Activated CD8-positive, alpha-beta memory T cell treated with anti-CD3 and anti-CD28 coated beads, Interleukin-2, amount 50 U/mL, for 24 hours (primary cell): ENCODE measurements at regions not wholly inside any gene's neighbourhood (a gene's known extent, or its start where the extent isn't known, plus 50 kb on each side); places are given as distances from the start of the nearest gene placed in this dataset.
"Not testable (repeated sequence)": the region's sequence is repeated elsewhere in the genome, so short reads cannot be mapped to it uniquely, and the experiment has no call there.

Source experiments
- DNase-seq: peaks from one replicate; pipeline ENCODE4 v3.0.0-alpha.2; 2020; ENCODE audit errors: extremely low read depth

DNA sequence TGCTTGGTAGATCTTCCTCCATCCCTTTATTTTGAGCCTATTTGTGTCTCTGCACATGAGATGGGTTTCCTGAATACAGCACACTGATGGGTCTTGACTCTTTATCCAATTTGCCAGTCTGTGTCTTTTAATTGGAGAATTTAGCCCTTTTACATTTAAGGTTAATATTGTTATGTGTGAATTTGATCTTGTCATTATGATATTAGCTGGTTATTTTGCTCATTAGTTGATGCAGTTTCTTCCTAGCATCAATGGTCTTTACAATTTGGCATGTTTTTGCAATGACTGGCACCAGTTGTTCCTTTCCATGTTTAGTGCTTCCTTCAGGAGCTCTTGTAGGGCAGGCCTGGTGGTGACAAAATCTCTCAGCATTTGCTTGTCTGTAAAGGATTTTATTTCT, 72.4 kb downstream of the HNRNPD start:
- not testable (repeated sequence) for DNase-seq

DNA sequence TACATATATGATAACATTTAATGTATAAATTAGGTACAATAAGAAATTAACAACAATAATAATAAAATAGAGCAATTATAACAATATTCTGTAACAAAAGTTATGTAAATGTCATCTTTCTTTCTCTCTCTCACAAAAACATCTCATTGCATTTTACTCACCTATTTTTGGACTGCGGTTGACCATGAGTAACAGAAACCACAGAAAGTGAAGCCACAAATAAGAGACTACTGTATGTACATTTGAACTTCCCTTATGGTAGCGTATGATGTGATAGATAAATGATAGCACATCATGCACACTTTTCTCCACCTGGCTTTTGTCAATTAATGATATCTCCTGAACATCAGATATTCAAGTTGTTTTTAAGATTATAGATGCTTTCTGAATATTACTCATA, 80.5 kb downstream of the HNRNPD start:
- DNase-seq: peak; percentile 17

DNA sequence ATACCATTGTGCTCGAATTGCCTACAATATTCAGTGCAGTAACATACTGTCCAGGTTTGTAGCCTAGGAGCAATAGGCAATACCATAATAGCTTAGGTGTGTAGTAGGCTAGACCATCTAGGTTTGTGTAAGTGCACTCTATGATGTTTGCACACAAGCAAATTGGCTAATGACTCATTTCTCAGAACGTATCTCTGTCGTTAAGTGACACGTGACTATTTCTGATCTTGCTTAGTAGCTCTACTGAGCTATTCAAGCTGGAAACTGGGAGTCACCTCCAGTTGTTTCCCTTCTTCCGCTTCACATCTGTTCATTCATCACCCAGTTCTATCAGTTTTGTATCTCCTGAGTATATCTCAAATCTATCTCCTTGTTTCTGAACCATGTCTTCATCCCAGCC, 86.1 kb downstream of the HNRNPD start:
- no peak for DNase-seq

DNA sequence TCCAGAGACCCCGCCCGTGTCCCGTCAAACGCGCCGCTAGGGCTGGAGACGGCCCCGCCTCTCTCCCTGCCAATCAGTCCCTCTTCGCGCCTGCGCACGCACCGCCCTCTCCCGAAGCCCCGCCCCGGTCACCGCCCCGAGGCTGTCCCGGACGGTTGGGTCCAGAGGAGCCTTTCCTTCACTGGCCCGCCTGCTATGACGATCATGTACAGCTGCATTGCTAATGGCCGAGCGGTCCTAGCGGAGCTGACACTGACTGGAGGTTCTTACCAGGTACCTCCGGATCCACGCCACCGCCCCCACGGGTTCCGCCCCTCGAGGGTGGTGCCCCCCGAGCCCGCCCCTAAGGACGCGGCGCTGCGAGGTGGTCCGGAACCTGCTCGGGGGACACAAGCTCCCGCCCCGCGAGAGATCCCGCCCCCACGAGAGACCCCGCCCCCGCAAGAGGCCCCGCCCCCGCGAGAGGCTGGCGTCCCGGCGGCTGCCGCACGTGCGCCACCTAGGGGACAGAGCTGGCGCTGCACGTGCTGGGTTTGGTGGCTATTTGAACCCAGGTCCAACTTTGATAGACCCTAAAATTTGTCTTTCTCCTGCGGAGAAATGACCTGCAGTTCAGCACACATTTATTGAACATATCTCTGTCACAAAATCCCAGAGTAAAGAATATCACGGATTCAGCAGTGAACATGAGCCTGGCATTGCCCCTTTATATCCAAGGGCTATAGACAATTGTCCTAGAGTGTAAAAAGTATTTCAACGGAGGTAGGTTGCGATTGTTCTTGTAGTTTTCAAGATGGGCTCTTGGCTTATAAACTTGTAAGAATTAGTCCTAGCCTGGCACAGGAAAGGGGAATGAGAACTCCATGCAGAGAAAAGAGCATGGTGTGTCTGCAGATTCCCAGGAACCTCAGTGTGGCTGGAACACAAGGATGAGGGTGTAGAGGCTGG, 88.7 kb downstream of the HNRNPD start:
- peak; percentile 99 for DNase-seq

DNA sequence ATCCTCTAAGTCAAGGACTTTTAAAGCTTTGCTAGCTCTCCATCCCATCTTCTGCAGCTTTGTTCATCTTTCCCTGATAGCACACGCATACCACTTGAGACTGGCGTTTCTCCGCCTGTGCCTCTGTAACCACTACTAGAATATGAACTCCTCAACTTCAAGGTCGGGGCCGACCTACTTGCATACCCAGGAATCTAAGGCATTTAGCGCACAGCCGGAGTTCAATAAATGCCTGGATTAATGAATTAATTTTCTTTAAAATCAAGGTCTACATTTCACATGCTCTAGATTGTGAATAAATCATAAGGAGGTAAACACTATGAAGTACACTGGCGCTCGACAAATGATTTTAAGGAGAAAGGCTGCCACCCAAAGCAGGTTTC, 89.3 kb downstream of the HNRNPD start:
- DNase-seq: no peak

DNA sequence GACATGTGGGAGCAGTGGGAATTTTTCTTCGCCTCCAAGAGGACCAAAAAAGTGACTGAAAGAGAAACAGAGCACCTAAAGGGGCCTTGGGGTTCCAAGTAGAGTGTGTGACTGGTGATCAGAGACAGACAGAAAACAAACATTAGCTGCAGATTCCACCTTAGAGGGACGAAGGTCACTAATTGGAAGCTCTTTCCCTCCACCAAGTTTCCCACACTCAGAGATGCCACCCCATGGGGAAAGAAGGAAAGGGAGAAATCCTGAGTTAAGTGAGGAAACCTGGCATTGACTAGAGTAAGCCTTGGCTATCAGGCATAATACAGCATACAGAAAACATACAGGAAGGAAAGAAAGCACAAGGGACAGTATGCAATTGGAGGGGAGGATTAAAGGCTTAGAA, 90.9 kb downstream of the HNRNPD start:
- no peak for DNase-seq

DNA sequence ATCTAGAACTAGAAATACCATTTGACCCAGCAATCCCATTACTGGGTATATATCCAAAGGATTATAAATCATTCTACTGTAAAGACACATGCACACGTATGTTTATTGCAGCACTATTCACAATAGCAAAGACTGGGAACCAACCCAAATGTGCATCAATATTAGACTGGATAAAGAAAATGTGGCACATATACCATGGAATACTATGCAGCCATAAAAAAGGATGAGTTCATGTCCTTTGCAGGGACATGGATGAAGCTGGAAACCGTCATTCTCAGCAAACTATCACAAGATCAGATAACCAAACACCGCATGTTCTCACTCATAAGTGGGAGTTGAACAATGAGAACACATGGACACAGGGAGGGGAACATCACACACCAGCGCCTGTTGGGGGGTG, 94.2 kb downstream of the HNRNPD start:
- not testable (repeated sequence) for DNase-seq

DNA sequence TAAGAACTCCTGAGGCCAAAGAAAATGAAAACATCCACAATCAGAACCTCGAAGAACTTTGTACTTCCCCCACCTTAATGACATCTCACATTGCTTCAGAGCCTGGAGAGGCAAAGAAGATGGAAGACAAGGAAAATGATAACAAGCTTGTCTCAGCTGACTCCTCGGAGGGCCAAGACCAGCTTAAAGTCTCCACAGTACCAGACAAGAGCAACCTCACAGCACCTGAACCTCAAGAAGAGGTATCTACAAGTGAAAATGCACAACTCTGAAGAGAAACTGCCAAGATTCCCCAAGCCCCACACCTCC, 97.5 kb downstream of the HNRNPD start:
- no peak for DNase-seq

DNA sequence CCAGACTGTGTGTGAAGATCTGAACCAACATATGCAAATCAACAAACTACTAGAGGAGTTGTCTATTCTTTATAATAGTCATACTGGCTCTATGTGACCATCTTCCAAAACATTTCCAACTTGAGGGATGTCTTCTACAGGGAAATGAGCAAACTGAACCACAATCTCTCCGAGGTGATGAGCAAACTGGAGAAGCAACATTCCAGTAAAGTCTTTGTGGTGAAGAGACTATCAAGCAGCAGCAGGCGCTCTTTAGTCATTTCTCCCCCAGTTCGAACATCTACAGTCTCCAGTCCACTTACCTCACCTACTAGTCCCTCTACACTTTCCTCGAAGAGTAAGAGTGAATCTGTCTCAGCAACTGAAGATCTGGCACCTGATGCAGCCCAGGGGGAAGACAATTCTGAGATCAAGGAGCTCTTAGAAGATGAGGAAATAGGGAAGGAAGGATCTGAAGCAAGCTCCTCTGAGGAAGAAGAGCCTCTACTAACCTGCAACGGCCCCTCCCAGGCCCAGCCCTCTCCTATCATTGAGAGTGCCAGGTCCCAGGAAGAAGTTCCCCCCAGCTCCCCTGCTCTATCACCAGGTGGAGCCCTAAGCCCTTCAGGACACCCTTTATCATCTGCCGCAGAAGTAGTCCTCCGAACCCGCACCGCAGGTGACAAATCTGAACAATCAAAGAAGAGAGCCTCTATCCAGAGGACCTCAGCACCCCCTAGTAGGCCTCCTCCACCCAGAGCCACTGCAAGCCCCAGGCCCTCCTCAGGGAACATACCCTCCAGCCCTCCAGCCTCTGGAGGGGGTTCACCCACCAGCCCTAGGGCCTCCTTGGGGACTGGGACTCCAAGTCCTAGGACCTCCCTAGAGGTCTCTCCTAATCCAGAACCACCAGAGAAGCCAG, 98.1 kb downstream of the HNRNPD start:
- no peak for DNase-seq

DNA sequence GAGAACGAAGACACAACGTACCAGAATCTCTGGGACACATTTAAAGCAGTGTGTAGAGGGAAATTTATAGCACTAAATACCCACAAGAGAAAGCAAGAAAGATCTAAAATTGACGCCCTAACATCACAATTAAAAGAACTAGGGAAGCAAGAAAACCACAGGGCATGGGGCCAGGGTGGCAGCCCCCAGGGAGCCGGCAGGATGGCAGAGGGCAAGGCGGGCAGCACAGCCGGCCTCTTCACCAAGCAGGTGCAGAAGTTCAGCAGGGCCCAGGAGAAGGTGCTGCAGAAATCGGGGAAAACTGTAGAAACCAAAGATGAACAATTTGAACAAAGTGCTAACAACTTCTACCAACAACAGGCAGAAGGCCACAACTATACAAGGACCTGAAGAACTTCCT, 99.1 kb downstream of the HNRNPD start:
- DNase-seq: not testable (repeated sequence)

DNA sequence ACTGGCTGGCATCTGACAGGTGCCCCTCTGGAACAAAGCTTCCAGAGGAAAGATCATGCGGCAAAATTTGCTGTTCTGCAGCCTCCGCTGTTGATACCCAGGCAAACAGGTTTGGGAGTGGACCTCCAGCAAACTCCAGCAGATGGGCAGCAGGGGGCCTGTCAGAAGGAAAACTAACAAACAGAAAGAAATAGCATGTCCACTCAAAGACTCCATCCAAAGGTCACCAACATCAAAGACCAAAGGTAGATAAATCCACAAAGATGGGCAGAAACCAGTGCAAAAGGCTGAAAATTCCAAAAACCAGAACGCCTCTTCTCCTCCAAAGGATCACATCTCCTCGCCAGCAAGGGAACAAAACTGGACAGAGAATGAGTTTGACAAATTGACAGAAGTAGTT, 101.3 kb downstream of the HNRNPD start:
- DNase-seq: not testable (repeated sequence)

DNA sequence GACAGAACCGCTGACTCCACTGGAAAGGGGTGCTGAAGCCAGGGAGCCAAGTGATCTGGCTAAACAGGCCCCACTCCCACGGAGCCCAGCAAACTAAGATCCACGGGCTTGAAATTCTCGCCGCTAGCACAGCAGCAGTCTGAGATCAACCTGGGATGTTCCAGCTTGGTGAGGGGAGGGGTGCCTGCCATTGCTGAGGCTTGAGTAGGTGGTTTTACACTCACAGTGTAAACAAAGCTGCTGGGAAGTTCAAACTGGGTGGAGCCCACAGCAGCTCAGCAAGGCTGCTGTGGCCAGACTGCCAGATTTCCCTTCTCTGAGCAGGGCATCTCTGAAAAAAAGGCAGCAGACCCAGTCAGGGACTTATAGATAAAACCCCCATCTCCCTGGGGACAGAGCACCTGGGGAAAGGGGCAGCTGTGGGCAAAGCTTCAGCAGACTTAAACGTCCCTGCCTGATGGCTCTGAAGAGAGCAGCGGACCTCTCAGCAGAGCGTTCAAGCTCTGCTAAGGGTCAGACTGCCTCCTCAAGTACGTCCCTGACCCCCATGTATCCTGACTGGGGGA, 101.8 kb downstream of the HNRNPD start:
- not testable (repeated sequence) for DNase-seq

DNA sequence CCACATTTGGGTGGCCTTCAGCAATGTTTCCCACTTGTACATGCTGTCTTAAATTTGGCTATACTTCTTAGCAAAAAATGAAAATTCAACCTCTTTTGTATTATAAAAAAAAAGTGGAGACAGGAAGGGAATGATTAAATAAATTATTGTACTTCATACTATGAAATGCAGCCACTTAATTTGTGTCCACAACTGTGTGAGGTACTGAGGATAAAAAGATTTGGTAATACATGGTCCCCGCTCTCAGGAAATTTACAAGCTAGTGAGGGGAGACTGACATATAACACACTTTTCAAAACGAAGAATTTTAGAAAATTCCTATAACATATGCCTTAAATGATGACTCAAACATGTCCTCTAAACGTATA, 105.0 kb downstream of the HNRNPD start:
- no peak for DNase-seq

DNA sequence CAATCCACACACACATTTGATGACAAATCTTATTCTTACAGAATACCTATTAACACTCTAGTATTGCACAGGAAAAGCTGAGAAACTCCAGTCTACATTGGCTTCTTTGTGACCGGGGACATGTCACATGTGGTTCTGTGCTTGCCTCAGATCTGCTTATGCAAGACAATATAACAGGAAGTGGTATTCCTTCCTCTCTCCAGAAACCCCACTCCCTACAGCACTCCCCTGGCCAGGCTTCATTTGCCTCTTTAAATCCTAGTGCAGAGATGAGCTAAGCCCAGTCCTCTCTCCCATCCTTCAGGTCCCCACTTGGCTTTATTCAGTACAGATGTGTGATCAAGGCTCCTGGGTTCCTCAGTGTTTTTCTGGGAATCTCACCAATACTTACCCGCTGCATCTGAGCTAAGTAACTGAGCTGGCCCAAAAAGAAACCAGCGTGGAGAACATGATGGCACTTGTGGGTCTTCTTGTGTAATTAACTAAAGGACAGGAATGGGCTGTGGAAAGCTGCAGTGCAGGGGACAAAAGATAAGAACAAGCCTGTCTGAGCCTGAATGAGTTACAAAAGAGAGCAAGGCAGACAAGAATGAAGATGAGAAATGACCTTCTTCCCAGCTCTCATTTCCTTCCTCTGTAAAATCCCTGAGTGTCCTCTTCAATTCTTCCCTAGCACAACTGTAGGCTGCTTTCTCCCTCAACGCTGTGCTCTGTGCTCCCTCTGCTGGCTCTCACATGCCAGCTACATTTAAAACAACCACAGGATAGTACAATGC, 105.6 kb downstream of the HNRNPD start:
- DNase-seq: peak; percentile 8

DNA sequence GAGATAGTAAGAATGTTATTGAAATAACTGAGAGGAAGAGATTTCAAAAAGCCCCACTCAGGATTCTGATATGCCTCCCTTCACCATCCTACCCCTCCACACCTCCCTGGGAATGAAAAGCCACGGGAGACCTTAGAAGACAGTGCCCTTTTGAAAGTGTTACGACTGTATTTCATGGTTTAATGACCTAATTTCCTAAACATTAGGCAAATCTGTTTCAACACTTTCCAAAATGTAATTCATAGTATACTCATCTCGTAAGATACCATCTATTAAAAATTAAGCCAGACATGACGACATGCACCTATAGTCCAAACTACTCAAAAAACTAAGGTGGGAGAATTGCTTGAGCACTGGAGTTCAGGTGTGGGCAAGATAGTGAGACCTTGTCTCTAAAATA, 106.3 kb downstream of the HNRNPD start:
- no peak for DNase-seq

DNA sequence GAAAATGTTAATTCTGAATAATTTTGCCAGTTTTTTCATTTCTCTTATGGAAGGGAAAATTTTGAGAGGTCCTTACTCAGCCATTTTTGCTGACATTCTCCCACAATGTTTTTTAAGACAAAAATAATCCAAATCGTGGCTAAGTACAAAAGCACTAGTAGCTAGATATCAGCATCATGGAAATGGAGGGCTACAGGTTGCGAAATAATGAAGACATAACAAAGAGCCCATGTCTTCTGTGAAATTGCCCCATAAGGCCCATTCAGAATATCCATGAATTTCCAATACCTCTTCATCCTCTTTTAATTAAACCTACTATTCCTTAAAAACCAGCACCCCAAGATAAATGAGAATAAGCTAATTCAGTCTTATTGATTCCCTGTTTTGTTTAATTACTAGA, 107.4 kb downstream of the HNRNPD start:
- DNase-seq: no peak

DNA sequence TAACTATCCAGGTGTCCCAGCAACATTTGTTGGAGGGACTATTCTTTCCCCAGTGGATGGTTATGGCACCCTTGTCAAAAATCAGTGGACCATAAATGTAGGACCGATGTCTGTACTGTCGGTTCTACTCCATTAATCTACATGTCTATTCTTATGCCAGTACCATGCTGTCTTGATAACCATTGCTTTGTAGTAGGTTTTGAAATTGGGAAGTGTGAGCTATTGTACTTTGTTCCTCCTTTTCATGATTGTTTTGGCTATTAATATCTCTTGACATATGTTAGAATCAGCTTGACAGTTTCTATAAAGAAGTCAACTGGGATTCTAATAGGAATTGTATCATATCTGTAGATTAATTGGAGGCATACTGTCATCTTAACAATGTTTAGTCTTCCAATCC, 112.7 kb downstream of the HNRNPD start:
- DNase-seq: no peak

DNA sequence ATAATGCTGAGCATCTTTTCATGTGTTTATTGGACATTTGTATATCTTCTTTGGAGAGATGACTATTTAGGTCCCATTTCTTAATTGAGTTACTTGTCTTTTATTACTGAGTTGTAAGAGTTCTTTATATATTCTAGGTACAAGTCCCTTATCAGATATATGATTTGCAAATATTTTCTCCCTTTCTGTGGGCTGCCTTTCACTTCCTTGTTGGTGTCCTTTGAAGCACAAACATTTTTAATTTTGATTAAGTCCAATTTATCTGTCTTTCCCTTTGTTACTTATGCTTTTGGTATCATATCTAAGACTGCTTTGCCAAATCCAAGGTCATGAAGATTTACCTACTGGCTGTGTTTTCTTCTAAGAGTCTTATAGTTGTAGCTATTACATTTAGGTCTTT, 113.2 kb downstream of the HNRNPD start:
- DNase-seq: no peak

DNA sequence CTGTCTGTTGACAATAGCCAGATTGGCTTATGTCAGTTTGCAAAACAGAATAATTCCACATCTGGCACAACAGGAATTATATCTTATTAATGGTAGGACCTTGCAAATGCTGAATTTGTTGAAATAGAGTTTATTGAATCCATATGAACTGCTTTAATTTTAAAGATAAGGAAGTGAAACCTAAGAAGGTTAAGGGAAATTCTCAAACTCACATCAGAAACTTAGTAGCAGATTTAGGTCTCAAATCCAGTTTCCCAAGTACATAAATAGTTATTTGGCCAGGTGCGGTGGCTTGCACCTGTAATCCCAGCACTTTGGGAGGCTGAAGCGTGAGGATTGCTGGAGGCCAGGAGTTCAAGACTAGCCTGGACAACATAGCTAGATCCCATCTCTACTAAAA, 117.1 kb downstream of the HNRNPD start:
- DNase-seq: no peak

DNA sequence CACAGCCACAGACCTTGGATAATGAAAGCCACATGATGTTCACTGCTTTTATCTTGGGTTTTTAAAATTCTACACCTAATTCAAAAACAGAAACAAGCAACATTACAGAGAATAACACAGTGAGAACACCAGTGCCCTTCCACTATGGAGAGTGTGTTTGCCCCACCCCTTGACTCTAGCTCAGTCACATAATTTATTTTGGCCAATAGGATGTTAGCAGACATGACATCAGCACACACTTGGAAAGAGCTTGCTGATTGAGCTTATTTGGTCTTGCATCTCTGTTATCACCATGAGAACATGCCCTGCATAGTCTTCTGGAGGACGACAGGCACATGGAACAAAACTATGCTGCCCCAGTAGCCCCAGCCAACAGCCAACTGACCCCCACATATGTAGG, 118.1 kb downstream of the HNRNPD start:
- DNase-seq: no peak

DNA sequence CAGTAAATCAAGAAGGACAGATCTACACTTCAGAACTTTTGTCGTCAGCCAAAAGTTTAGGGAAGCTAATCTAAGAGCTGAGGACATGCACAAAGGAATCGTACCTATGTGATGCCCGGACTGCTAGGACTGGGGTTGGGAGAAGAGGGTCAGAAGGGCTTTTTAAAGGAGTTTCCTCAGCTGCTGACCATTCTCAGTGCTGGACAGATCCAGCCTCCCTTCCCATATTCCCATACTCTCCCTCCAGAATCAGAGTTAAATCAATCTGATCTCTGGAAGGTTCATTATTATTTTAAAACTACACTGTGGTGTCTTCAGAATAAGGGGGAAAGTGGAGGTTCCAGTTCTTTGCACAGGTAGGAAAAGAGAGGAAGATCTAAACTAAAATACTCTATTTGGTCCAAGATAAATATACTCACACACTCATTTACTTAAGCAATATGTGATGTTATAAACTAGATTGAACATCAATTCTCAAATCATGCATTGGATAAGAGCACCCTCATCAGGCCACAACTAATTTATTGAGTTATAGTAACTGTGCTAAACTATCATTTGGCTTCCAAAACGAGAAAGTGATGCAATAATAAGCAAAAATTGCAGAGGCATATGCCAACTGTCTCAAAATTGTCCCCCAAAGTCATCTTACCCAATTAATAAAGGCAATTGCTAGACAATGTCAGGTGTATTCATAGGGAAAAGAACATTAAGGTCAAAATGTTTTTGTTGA, 124.7 kb downstream of the HNRNPD start:
- no peak for DNase-seq
